ENCODE measurements at regions not wholly inside any gene's neighbourhood (a gene's known extent, or its start where the extent isn't known, plus 50 kb on each side); places are given as distances from the start of the nearest gene placed in this dataset.
"Not testable (repeated sequence)": the region's sequence is repeated elsewhere in the genome, so short reads cannot be mapped to it uniquely, and the experiment has no call there.

DNA sequence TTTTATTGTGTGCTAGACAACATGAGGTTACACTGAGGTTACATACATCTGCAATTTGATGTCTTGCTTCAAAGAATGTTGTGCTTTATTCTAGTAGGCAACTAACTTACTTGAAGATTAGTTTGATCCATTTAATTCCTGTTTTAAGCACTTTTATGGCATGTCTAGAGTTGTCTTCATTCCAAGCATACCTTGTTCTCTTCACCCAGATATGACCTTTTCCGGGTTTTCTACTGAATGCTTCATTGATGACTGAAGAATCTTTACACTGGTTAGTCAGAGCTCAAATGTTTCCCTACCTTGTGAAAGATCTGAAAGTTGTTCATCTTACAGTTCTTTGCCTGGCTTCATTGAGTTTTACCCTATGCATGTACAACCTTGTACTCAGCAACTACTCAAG, 274.0 kb upstream of the KITLG start:
- DNase-seq (ENCODE audit: low read depth in 2 of 3, low spot score in 2 of 3), result no peak

DNA sequence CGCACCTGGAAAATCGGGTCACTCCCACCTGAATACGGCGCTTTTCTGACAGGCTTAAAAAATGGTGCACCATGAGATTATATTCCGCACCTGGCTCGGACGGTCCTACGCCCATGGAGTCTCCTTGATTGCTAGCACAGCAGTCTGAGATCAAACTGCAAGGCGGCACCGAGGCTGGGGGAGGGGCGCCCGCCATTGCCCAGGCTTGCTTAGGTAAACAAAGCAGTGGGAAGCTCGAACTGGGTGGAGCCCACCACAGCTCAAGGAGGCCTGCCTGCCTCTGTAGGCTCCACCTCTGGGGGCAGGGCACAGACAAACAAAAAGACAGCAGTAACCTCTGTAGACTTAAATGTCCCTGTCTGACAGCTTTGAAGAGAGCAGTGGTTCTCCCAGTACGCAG, 267.0 kb upstream of the KITLG start:
- not testable (repeated sequence) for DNase-seq (ENCODE audit: low read depth in 2 of 3, low spot score in 2 of 3)

- no peak for DNase-seq (ENCODE audit: low read depth in 2 of 3, low spot score in 2 of 3)
These were observed 264.2 kb upstream of the KITLG start for GRCh38 chr12:88844426-88844825.

GRCh38 chr12:88842314-88842713, 262.0 kb upstream of the KITLG start:
- no peak for DNase-seq (ENCODE audit: low read depth in 2 of 3, low spot score in 2 of 3)

DNA sequence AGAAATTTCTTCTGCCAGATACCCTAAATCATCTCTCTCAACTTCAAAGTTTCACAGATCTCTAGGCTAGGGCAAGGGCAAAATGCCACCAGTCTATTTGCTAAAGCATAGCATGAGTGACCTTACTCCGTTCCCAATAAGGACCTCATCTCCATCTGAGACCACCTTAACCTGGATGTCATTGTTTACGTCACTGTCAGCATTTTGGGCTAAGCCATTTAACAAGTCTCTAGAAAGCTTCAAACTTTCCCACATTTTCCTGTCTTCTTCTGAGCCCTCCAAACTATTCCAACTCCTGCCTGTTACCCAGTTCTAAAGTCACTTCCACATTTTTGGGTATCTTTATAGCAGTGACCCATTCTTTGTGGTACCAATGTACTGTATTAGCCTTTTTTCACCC, 259.2 kb upstream of the KITLG start:
- no peak for DNase-seq (ENCODE audit: low read depth in 2 of 3, low spot score in 2 of 3)

DNA sequence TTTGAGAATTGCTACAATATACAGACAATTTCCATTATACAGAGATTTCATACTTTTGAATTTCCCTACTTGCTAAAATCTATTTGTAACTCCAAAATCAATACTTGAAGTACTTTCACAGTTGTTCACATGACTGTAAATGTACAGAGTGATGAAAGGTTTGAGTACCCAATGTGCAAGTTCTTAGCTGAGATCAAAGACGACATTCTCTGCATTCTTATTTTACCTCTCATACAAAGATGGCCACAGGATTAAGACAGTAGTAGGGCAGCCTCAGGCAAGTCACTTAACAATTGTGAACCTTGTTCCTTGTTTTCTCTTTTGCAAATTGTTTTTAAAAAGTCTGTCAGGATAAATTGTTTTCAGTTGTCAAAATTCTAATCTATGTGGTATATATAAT, 255.9 kb upstream of the KITLG start:
- no peak for DNase-seq (ENCODE audit: low read depth in 2 of 3, low spot score in 2 of 3)

GRCh38 chr12:88834226-88834625, 254.0 kb upstream of the KITLG start:
- DNase-seq (ENCODE audit: low read depth in 2 of 3, low spot score in 2 of 3), result no peak

DNA sequence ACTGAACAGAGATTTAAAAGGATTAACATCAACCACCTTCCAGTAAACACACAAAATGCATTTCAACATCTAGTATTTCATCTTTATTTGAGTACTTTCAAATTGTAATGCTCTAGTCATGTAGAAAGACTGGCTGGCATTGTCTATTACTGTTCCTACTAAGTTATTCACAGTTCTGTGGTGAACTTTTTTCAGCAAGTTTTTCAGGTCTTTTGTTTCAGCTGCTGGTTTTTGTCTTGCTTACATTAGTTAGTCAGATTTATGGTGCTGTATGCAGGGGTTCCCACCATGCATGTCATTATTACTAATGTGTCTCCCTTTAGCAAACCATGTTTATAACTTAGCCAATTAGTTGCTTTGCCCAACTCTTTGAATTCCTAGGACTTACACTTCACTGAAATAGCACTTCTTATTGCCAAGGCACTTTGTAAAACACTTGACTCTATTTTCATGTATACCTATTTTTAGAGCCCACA, 253.4 kb upstream of the KITLG start:
- DNase-seq (ENCODE audit: low read depth in 2 of 3, low spot score in 2 of 3), result no peak

DNA sequence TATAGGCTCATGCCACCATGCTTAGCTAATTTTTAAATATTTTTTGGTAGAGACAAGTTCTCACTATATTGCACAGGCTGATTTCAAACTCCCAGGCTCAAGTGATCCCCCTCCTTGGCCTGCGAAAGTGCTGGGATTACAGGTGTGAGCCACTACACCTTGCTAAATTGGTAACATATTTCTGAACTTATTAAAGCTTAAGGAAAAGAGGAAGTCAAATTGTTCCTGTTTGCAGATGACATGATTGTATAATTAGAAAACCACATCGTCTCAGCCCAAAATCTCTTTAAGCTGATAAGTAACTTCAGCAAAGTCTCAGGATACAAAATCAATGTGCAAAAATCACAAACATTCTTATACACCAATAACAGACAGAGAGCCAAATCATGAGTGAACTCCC, 248.3 kb upstream of the KITLG start:
- not testable (repeated sequence) for DNase-seq (ENCODE audit: low read depth in 2 of 3, low spot score in 2 of 3)

DNA sequence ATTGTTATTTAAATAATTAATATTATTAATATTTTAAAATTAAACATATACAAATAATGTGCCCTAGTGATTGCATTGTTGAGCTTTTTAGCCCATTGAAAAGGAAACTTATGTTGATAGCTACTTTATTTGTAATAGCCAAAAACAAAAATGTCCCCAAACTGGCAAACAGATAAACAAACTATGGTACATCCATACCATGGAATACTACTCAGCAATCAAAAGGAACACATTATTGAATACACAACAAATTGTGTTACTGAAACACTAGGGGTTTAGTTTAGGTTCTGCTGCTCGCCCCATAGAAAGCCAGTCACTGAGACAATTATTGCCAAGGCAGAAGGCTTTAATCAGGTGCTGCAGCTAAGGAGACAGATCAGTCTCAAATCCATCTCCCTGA, 239.7 kb upstream of the KITLG start:
- DNase-seq (ENCODE audit: low read depth in 2 of 3, low spot score in 2 of 3), result no peak

GRCh38 chr12:88816201-88816600, 235.9 kb upstream of the KITLG start:
- no peak for DNase-seq (ENCODE audit: low read depth in 2 of 3, low spot score in 2 of 3)

DNA sequence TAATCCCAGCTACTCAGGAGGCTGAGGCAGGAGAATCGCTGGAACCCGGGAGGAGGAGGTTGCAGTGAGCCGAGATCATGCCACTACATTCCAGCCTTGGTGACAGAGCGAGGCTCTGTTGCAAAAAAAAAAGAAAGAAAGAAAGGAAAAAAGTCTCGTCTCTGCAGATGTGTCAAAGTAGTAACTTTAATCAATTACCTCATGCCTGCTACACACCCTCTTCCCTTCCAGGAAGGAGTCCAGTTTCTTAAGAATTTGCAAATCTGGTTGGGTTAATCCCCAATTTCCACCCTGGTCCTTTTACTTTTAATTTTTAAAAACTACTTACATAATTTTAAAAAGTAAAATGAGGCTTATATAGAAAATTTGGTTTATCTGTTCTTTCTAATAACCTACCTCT, 234.5 kb upstream of the KITLG start:
- DNase-seq (ENCODE audit: low read depth in 2 of 3, low spot score in 2 of 3), result no peak

DNA sequence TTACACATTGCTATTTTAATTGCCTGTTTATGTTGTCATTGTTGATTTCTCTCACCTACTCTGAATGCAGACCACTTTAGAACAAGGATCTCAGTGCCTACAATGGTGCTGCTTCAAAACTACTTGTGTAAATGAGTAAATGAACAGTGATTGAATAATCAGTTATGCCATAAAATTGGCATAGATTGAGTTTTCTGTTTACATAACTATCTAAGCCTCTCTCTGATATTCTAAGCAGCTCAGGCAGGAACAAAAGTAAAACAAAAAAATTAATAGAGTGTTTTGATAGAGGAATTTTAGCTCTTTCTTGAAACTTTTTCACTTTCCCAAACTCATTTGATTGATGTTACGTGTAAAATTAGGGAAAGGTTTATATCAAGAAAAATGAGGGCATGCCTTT, 232.3 kb upstream of the KITLG start:
- DNase-seq (ENCODE audit: low read depth in 2 of 3, low spot score in 2 of 3), result no peak

GRCh38 chr12:88810806-88811205, 230.5 kb upstream of the KITLG start:
- no peak for DNase-seq (ENCODE audit: low read depth in 2 of 3, low spot score in 2 of 3)

DNA sequence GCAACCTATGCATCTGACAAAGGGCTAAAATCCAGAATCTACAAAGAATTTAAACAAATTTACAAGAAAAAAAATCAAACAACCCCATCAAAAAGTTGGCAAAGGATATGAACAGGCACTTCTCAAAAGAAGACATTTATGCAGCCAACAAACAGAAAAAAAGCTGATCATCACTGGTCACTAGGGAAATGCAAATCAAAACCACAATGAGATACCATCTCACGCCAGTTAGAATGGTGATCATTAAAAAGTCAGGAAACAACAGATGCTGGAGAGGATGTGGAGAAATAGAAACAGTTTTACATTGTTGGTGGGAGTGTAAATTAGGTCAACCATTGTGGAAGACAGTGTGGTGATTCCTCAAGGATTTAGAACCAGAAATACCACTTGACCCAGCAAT, 229.6 kb upstream of the KITLG start:
- not testable (repeated sequence) for DNase-seq (ENCODE audit: low read depth in 2 of 3, low spot score in 2 of 3)

DNA sequence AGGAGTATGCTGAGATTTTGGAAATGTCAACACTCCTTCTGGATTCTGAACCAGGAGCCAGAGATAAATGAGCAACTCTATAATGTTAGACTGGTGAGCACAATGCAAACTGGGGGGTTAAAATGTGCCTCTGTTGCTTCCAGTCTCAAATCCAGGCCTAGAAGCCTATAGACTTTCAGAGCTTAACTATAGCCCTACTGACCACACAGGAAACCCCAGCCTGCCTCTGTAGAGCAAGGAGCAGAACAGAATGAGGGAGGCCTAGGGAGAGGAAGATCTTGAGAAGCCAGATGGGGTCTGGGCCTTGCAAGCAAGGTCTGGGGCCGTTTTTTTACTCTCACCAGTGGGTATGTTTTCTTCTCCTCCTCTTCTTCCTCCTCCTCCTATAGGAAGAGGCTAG, 225.4 kb upstream of the KITLG start:
- no peak for DNase-seq (ENCODE audit: low read depth in 2 of 3, low spot score in 2 of 3)

- DNase-seq (ENCODE audit: low read depth in 2 of 3, low spot score in 2 of 3), result no peak
These were observed 225.0 kb upstream of the KITLG start for GRCh38 chr12:88805286-88805685.

- no peak for DNase-seq (ENCODE audit: low read depth in 2 of 3, low spot score in 2 of 3)
These were observed 221.9 kb upstream of the KITLG start for GRCh38 chr12:88802096-88802706.

DNA sequence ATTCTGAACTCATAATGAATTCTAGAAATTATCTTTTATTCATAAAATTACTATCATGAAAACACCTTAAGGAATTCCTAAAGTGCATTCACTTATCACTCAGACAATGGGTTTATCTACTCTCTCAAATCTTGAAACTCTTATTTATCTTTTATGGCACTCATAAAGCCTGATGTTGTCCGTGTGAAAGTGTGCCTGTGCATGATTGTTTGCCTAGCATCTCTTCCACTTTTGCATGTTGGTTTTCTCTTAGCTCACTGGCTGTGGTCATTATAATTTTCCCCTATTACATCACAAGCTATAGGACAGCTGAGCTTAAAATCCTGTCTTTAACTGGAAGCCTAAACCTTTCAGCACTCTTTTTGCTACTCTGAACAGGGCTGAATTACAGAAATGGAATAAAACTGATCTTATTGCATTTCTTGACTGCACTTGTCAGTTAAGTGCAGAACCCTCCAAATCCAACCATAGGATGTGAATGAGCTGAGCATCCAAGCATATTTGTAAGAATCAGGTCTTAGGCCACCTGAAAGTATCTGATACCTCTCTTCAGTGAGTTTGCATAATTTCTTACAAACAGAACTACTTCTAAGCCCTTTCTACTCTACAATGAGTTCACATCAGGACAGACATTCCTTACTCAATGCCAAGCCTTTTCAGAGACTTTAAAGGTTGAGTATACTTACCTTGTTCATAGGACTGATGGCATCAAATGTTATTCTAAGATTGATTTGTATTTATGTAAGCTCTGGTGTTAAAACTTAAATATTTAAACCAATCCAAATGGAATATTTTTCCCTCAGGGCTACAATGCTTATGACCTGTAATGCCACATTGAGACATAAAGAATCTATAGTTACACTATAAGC, 221.2 kb upstream of the KITLG start:
- DNase-seq (ENCODE audit: low read depth in 2 of 3, low spot score in 2 of 3), result no peak

- DNase-seq (ENCODE audit: low read depth in 2 of 3, low spot score in 2 of 3), result no peak
These were observed 212.8 kb upstream of the KITLG start for GRCh38 chr12:88793096-88793495.

GRCh38 chr12:88790231-88790630, 210.0 kb upstream of the KITLG start:
- no peak for DNase-seq (ENCODE audit: low read depth in 2 of 3, low spot score in 2 of 3)

GRCh38 chr12:88784166-88784565, 203.9 kb upstream of the KITLG start:
- DNase-seq (ENCODE audit: low read depth in 2 of 3, low spot score in 2 of 3), result no peak

GRCh38 chr12:88782351-88782750, 202.1 kb upstream of the KITLG start:
- no peak for DNase-seq (ENCODE audit: low read depth in 2 of 3, low spot score in 2 of 3)
